Breast epithelium (tissue), 3 donors: ENCODE measurements at regions not wholly inside any gene's neighbourhood (a gene's known extent, or its start where the extent isn't known, plus 50 kb on each side); places are given as distances from the start of the nearest gene placed in this dataset.

Experiments
- POLR2A ChIP-seq: fragments of 450-650 bp; IDR thresholded peaks from one replicate; pipeline ENCODE4 v1.6.1; 2016; ENCODE audit warnings: antibody characterized with exemption, mild to moderate bottlenecking, moderate library complexity
- TF ChIP-seq, protein P1 (sequence below), 3 donors: fragments of 450-650 bp; IDR thresholded peaks; one replicate each; pipeline ENCODE4 v1.5.1; 2016 to 2017; ENCODE audit warnings: antibody characterized with exemption in 3 of 3, mild to moderate bottlenecking in 3 of 3, moderate library complexity in 3 of 3

DNA sequence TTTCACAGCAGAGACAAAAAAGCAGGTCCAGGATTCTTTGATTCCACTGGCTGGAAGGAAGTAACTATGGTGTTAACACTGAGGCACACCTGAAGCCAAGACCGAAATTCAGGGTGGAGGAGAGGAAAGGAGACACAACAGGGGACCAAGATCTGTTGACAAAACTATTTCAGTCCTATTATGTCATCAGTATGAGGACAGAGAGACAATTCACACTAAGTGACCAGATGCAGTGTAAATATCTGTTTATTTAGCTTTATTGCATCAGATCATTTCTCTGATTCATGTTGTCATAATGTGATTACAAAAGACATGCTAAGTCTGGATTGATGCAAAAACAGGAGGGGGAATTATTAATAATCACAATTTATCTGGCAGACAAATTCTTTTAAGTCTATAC is 118.8 kb downstream of the SIPA1L2 start:
- TF ChIP-seq, protein P1, sequence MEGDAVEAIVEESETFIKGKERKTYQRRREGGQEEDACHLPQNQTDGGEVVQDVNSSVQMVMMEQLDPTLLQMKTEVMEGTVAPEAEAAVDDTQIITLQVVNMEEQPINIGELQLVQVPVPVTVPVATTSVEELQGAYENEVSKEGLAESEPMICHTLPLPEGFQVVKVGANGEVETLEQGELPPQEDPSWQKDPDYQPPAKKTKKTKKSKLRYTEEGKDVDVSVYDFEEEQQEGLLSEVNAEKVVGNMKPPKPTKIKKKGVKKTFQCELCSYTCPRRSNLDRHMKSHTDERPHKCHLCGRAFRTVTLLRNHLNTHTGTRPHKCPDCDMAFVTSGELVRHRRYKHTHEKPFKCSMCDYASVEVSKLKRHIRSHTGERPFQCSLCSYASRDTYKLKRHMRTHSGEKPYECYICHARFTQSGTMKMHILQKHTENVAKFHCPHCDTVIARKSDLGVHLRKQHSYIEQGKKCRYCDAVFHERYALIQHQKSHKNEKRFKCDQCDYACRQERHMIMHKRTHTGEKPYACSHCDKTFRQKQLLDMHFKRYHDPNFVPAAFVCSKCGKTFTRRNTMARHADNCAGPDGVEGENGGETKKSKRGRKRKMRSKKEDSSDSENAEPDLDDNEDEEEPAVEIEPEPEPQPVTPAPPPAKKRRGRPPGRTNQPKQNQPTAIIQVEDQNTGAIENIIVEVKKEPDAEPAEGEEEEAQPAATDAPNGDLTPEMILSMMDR (IDR thresholded peaks at IDR 0.05), result no peak
- no peak for TF ChIP-seq POLR2A
